ENCODE measurements at regions not wholly inside any gene's neighbourhood (a gene's known extent, or its start where the extent isn't known, plus 50 kb on each side); places are given as distances from the start of the nearest gene placed in this dataset.

DNA sequence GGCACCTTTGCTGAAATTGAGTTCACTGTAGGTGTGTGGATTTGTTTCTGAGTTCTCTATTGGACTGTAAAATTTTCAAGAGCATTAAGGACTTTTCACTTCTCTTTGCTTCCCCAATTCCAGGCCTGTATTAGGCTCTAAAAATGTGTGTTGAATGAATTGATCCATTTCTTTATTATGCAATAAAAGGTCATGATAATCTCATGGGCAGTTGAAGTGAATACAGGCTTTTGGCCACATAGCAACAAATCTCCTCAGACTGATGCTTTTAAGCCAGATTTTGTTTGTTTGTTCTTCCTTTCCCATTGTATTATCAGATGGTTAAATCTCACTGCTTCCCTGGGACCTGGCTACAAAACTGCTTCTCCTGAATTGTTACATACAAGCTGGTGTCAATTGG is 258.0 kb upstream of the FAR2 start:
- no peak overlapping the region for H3K4me2 ChIP-seq (ENCODE audit: control insufficient read depth, insufficient read depth)
- CTCF ChIA-PET, result no interaction called here
- intact Hi-C loops (cut with micrococcal nuclease; ENCODE audit: unreplicated experiment), result no loop called here
- SMC1A ChIA-PET (ENCODE audit: uncharacterized antibody, unreplicated experiment), result no interaction called here
- in situ Hi-C loops (cut with MboI), result no loop called here
- RAD21 ChIA-PET (ENCODE audit: unreplicated experiment), result no interaction called here
- H3K9me3 ChIP-seq (replicated peaks; ENCODE audit: control insufficient read depth, insufficient read depth, low read length), result no peaks in the 10 kb centered on the region
- TF ChIP-seq SRF (IDR thresholded peaks at IDR 0.05; ENCODE audit: low read depth in 2 of 2, low read length in 2 of 2) (no peak), SP1 (IDR thresholded peaks at IDR 0.05; ENCODE audit: low read depth, low read length) (no peak), BCL11A (IDR thresholded peaks at IDR 0.05; ENCODE audit: low read depth, low read length) (no peak), ETV6 (conservative IDR thresholded peaks at IDR 0.05 in 1 of 2, IDR thresholded peaks at IDR 0.05 in 1 of 2; ENCODE audit: borderline replicate concordance in 1 of 2, low read depth in 1 of 2) (no peak), MTA3 (IDR thresholded peaks at IDR 0.05; ENCODE audit: borderline replicate concordance, low read length) (no peak), TARDBP (IDR thresholded peaks at IDR 0.05; ENCODE audit: borderline replicate concordance) (no peak), LARP7 (IDR thresholded peaks at IDR 0.05) (no peak), IKZF1 (conservative IDR thresholded peaks at IDR 0.05) (no peak), SUPT20H (IDR thresholded peaks at IDR 0.05; ENCODE audit: borderline replicate concordance, control insufficient read depth, low read depth, low read length) (no peak), RB1 (IDR thresholded peaks at IDR 0.05; ENCODE audit: borderline replicate concordance) (no peak)
- H3K9ac ChIP-seq (ENCODE audit: control insufficient read depth, insufficient read depth, low read length), result no peak overlapping the region
- no peak overlapping the region for H3K4me3 ChIP-seq
- H3K27me3 ChIP-seq (replicated peaks in 1 of 2; ENCODE audit: control insufficient read depth in 2 of 2, insufficient read depth in 2 of 2, low read length in 1 of 2), result no peaks in the 10 kb centered on the region
- no peak overlapping the region for H2AFZ ChIP-seq (ENCODE audit: control insufficient read depth, low read depth, low read length)
- H3K27ac ChIP-seq (ENCODE audit: control insufficient read depth, insufficient read depth), result no peak overlapping the region
- POLR2A ChIA-PET, result no interaction called here
- ATAC-seq, result no peak
- H3K4me1 ChIP-seq (ENCODE audit: control insufficient read depth, insufficient read depth, low read length), result no peaks in the 10 kb centered on the region
- no TSS peak for BruUV-seq (replicated peaks)
- no peaks in the 10 kb centered on the region for H3K79me2 ChIP-seq (ENCODE audit: control insufficient read depth, insufficient read depth, low read length)
- no peaks in the 10 kb centered on the region for H3K36me3 ChIP-seq (ENCODE audit: control insufficient read depth in 2 of 2, insufficient read depth in 2 of 2, low read length in 1 of 2)
- no peak for DNase-seq (ENCODE audit: low read depth, low spot score)
- H4K20me1 ChIP-seq (ENCODE audit: control insufficient read depth, insufficient read depth), result no peaks in the 10 kb centered on the region
- no peak for FAIRE-seq

DNA sequence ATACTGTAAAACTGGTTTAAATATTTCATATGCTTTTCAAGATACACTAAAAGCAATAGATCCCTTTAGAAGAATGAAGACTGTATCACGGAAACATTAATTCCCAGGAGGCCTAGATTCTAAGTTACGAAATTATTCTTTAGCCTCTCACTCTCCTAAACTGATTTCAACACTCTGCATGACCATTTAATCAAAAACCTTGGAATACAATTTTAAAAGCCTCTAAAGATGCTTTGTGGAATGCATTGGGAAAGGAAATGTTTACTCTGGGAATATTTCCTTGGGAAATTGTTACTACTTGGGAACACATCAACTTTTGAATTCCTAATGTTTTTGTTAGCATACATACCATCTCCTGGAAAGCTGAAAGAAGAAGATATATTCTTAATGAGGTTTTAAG is 255.7 kb upstream of the FAR2 start:
- Histone ChIP-seq H3K9me3 (replicated peaks; ENCODE audit: control insufficient read depth, insufficient read depth, low read length) (no peaks in the 10 kb centered on the region), H3K4me2 (ENCODE audit: control insufficient read depth, insufficient read depth) (no peak overlapping the region), H4K20me1 (ENCODE audit: control insufficient read depth, insufficient read depth) (no peaks in the 10 kb centered on the region), H3K4me3 (no peak overlapping the region), H3K27ac (ENCODE audit: control insufficient read depth, insufficient read depth) (no peak overlapping the region), H3K9ac (ENCODE audit: control insufficient read depth, insufficient read depth, low read length) (no peak overlapping the region), H3K4me1 (ENCODE audit: control insufficient read depth, insufficient read depth, low read length) (no peaks in the 10 kb centered on the region), H2AFZ (ENCODE audit: control insufficient read depth, low read depth, low read length) (no peak overlapping the region), H3K27me3 (replicated peaks in 1 of 2; ENCODE audit: control insufficient read depth in 2 of 2, insufficient read depth in 2 of 2, low read length in 1 of 2) (no peaks in the 10 kb centered on the region), H3K79me2 (ENCODE audit: control insufficient read depth, insufficient read depth, low read length) (no peaks in the 10 kb centered on the region), H3K36me3 (ENCODE audit: control insufficient read depth in 2 of 2, insufficient read depth in 2 of 2, low read length in 1 of 2) (no peaks in the 10 kb centered on the region)
- in situ Hi-C loops (cut with MboI) (no loop called here), intact Hi-C loops (cut with micrococcal nuclease; ENCODE audit: unreplicated experiment) (no loop called here)
- no TSS peak for BruUV-seq (replicated peaks)
- FAIRE-seq (no peak), DNase-seq (ENCODE audit: low read depth, low spot score) (no peak), ATAC-seq (no peak)
- ChIA-PET RAD21 (ENCODE audit: unreplicated experiment) (no interaction called here), SMC1A (ENCODE audit: uncharacterized antibody, unreplicated experiment) (no interaction called here), POLR2A (no interaction called here), CTCF (no interaction called here)
- WGBS (ENCODE audit: insufficient coverage, insufficient replicate concordance, low lambda C conversion rate, missing lambda C conversion rate), result 0% methylated on average over 2 of the region's 2 CpGs
- no peak for TF ChIP-seq TCF12 (IDR thresholded peaks at IDR 0.05; ENCODE audit: low read depth, low read length)
- TF ChIP-seq RELA (IDR thresholded peaks at IDR 0.05; ENCODE audit: borderline replicate concordance, partially characterized antibody), result no peak
- TF ChIP-seq CREM (IDR thresholded peaks at IDR 0.05; ENCODE audit: low read depth), result no peak
- no peak for TF ChIP-seq ZNF24 (IDR thresholded peaks at IDR 0.05)
- no peak for TF ChIP-seq SREBF2 (IDR thresholded peaks at IDR 0.05; ENCODE audit: low read length)
- TF ChIP-seq, protein P1, sequence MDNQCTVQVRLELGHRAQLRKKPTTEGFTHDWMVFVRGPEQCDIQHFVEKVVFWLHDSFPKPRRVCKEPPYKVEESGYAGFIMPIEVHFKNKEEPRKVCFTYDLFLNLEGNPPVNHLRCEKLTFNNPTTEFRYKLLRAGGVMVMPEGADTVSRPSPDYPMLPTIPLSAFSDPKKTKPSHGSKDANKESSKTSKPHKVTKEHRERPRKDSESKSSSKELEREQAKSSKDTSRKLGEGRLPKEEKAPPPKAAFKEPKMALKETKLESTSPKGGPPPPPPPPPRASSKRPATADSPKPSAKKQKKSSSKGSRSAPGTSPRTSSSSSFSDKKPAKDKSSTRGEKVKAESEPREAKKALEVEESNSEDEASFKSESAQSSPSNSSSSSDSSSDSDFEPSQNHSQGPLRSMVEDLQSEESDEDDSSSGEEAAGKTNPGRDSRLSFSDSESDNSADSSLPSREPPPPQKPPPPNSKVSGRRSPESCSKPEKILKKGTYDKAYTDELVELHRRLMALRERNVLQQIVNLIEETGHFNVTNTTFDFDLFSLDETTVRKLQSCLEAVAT (IDR thresholded peaks at IDR 0.05), result no peak
- TF ChIP-seq TBL1XR1 (IDR thresholded peaks at IDR 0.05; ENCODE audit: low read depth, low read length), result no peak
- TF ChIP-seq, protein P2, sequence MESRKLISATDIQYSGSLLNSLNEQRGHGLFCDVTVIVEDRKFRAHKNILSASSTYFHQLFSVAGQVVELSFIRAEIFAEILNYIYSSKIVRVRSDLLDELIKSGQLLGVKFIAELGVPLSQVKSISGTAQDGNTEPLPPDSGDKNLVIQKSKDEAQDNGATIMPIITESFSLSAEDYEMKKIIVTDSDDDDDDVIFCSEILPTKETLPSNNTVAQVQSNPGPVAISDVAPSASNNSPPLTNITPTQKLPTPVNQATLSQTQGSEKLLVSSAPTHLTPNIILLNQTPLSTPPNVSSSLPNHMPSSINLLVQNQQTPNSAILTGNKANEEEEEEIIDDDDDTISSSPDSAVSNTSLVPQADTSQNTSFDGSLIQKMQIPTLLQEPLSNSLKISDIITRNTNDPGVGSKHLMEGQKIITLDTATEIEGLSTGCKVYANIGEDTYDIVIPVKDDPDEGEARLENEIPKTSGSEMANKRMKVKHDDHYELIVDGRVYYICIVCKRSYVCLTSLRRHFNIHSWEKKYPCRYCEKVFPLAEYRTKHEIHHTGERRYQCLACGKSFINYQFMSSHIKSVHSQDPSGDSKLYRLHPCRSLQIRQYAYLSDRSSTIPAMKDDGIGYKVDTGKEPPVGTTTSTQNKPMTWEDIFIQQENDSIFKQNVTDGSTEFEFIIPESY (IDR thresholded peaks at IDR 0.05), result no peak
- TF ChIP-seq, protein P3, sequence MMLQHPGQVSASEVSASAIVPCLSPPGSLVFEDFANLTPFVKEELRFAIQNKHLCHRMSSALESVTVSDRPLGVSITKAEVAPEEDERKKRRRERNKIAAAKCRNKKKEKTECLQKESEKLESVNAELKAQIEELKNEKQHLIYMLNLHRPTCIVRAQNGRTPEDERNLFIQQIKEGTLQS (IDR thresholded peaks at IDR 0.05; ENCODE audit: borderline replicate concordance, extremely low read depth, low read depth, low read length), result no peak
